ENCODE measurements at regions not wholly inside any gene's neighbourhood (a gene's known extent, or its start where the extent isn't known, plus 50 kb on each side); places are given as distances from the start of the nearest gene placed in this dataset.

DNA sequence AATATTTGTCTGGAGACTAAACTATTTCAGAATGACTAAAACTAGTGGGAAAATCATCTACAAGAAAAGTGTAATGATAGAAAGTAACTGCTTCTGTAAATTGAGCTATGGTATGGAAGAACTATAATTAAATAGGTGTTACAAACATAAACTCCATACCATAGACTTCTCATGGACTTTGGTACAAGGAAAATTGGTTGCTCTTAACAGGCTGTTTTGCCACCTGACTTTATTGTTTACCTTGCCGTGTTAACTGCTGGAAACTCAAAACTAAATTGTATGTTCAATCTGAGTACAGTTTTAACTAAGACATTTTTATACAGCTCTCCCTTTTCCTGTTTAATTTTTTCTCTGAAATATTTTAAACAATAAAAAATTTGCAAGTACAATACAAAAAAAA, 261.8 kb upstream of the POU3F2 start:
- no peak for DNase-seq
- no peaks in the 10 kb centered on the region for H3K9me3 Mint-ChIP-seq
- ChIA-PET POLR2A (no interaction called here), CTCF (no interaction called here)
- H3K36me3 Mint-ChIP-seq (ENCODE audit: low read depth): no peaks in the 10 kb centered on the region
- no peaks in the 10 kb centered on the region for H3K27me3 Mint-ChIP-seq
- H3K4me3 Mint-ChIP-seq: no peak overlapping the region
- no peaks in the 10 kb centered on the region for H3K4me1 Mint-ChIP-seq
- H3K27ac Mint-ChIP-seq: no peak overlapping the region

DNA sequence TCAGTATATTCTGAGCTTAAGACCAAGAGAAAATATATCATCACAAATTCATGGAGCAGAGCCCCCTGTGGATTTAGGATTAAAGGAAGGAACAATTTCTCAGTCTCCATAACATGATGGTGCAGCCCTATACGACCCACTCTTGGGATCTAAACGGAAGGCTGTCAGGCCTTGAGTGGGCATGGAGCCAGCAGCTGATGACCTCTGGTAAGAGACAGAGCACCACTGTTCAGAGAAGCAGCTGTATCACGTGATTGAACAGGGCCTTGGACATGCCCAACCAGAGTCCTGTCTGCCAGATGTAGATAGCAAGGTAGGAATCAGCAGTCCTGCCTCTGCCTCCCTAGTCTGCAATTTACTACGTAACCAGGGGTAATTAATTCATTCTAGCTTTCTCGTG, 259.4 kb upstream of the POU3F2 start:
- DNase-seq: no peak
- Mint-ChIP-seq H3K27ac (no peak overlapping the region), H3K36me3 (ENCODE audit: low read depth) (no peaks in the 10 kb centered on the region), H3K4me3 (no peak overlapping the region), H3K4me1 (no peaks in the 10 kb centered on the region), H3K9me3 (no peaks in the 10 kb centered on the region), H3K27me3 (no peaks in the 10 kb centered on the region)
- CTCF ChIA-PET: no interaction called here
- POLR2A ChIA-PET: no interaction called here

DNA sequence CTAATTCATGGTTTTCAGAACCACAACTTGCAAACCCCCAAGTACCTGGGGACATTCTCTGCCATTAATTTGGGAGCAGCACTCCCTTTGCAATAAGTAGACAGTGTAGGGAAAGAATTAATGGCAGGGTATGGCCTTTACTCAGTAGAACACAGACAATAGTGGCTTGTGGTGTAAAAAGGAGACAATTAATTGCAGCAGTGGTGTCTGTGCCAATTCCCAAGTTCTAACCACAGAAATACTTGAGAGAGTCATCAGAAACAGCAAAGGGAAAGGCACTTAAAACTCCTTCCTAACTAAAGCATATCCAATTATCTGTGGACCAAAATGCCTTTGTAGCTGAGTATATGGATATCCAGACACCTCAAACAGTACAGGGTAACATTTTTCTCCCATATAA, 257.6 kb upstream of the POU3F2 start:
- Mint-ChIP-seq H3K9me3 (no peaks in the 10 kb centered on the region), H3K27me3 (no peaks in the 10 kb centered on the region), H3K4me1 (no peaks in the 10 kb centered on the region), H3K27ac (no peak overlapping the region), H3K4me3 (no peak overlapping the region), H3K36me3 (ENCODE audit: low read depth) (no peaks in the 10 kb centered on the region)
- ChIA-PET POLR2A (no interaction called here), CTCF (no interaction called here)
- DNase-seq: no peak

DNA sequence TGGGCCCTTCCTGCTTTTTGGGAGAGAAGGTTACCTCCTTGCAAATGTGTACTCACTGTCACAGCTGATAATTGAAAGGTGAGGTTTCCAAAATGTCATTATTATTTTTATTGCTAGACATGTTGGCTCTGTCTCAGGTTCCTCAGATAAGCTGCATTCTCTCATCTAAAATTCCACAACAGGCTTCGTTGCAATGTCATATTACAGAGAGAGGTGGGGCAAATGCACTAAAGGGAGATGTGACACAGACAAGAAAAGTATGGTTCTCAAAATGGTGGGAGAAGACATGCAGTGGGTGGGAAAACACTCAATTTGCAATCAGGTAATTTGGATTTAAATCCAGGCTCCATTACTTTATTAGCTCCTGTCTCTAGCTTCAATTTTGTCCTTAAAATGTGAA, 256.4 kb upstream of the POU3F2 start:
- ChIA-PET POLR2A (no interaction called here), CTCF (no interaction called here)
- no peak for DNase-seq
- Mint-ChIP-seq H3K27ac (no peak overlapping the region), H3K36me3 (ENCODE audit: low read depth) (no peaks in the 10 kb centered on the region), H3K4me3 (no peak overlapping the region), H3K27me3 (no peaks in the 10 kb centered on the region), H3K9me3 (no peaks in the 10 kb centered on the region), H3K4me1 (no peaks in the 10 kb centered on the region)

DNA sequence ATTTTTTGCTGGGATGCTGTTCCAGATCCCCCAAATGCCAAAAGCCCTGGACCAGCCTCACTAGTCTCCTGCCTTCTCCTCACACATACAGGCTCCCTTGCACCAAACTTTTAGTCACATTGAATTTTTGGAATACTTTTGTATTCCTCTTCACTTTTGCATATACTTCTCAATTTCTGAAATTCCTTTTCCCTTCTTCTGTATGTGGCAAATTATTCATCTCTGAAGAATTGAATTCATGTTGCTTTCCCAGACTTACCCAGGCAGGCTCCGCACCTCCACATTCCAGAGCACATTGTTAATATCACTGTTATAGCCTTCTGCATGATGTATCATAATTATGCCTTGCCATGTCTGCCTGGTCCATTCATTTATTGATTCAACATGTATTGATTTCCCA, 255.3 kb upstream of the POU3F2 start:
- Mint-ChIP-seq H3K9me3 (no peaks in the 10 kb centered on the region), H3K36me3 (ENCODE audit: low read depth) (no peaks in the 10 kb centered on the region), H3K27ac (no peak overlapping the region), H3K27me3 (no peaks in the 10 kb centered on the region), H3K4me3 (no peak overlapping the region), H3K4me1 (no peaks in the 10 kb centered on the region)
- CTCF ChIA-PET: no interaction called here
- no peak for DNase-seq
- POLR2A ChIA-PET: no interaction called here

DNA sequence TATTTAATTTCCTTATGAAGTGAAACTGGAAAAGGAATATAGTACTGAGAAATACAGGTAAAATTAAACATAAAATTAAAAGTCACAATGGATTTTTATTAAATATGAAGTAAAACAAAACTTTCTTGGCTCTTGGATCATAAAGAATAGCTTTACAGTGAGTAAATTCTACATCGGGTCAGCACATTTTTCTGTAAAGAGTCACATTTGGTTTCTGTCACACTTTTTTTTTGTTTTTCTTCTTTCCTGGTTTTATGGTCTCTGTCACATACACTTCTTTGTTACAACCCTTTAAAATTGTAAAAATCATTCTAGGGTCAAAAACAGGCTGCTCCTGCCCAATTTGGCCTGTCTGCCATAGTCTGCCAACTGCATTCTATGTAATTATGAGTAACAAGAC, 254.4 kb upstream of the POU3F2 start:
- no peak overlapping the region for H3K4me3 Mint-ChIP-seq
- H3K9me3 Mint-ChIP-seq: no peaks in the 10 kb centered on the region
- no peaks in the 10 kb centered on the region for H3K36me3 Mint-ChIP-seq (ENCODE audit: low read depth)
- no peaks in the 10 kb centered on the region for H3K4me1 Mint-ChIP-seq
- ChIA-PET CTCF (no interaction called here), POLR2A (no interaction called here)
- H3K27ac Mint-ChIP-seq: no peak overlapping the region
- H3K27me3 Mint-ChIP-seq: no peaks in the 10 kb centered on the region
- no peak for DNase-seq

DNA sequence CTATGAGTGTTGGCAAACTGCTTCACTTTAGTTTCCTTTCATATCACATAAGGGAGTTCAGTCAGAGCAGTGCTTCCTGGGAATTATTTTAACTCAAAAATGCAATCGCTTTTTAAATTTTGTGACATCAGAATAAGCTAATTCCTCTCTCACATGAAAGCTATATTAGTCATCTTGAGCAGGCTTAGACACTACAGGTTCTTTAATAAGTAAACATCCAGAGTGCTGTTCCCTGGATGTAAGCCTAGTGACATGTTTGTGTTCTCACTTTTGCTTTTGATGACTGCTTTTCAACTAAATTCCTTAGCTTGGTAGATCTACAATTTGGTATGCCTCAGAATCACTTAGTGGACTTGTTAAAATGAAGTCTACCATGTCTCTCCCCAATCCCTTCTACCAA, 252.7 kb upstream of the POU3F2 start:
- H3K4me1 Mint-ChIP-seq: no peaks in the 10 kb centered on the region
- no peaks in the 10 kb centered on the region for H3K27me3 Mint-ChIP-seq
- H3K4me3 Mint-ChIP-seq: no peak overlapping the region
- H3K36me3 Mint-ChIP-seq (ENCODE audit: low read depth): no peaks in the 10 kb centered on the region
- H3K9me3 Mint-ChIP-seq: no peaks in the 10 kb centered on the region
- POLR2A ChIA-PET: no interaction called here
- no peak overlapping the region for H3K27ac Mint-ChIP-seq
- CTCF ChIA-PET: no interaction called here
- DNase-seq: no peak

DNA sequence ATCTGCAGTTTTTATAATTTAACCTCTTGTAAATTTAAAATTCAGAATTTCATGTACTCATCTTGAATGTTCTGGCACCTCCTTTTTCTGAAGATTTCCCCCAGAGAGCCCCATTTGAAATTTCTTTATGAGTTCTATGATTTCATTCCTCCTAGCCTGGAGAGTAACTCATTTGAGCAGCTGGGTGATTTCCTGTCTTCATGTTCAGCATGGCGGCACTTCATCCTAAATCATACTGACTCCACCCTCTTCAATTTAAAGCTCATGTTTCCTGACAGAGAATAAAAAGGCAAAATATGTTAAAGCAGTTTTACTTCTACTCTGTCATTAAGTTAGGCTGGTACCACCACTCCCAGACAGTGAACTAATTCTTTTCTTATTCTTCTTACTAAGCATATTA, 250.9 kb upstream of the POU3F2 start:
- no peaks in the 10 kb centered on the region for H3K4me1 Mint-ChIP-seq
- H3K27ac Mint-ChIP-seq: no peak overlapping the region
- DNase-seq: no peak
- H3K9me3 Mint-ChIP-seq: no peaks in the 10 kb centered on the region
- ChIA-PET CTCF (no interaction called here), POLR2A (no interaction called here)
- H3K4me3 Mint-ChIP-seq: no peak overlapping the region
- H3K27me3 Mint-ChIP-seq: no peaks in the 10 kb centered on the region
- no peaks in the 10 kb centered on the region for H3K36me3 Mint-ChIP-seq (ENCODE audit: low read depth)

DNA sequence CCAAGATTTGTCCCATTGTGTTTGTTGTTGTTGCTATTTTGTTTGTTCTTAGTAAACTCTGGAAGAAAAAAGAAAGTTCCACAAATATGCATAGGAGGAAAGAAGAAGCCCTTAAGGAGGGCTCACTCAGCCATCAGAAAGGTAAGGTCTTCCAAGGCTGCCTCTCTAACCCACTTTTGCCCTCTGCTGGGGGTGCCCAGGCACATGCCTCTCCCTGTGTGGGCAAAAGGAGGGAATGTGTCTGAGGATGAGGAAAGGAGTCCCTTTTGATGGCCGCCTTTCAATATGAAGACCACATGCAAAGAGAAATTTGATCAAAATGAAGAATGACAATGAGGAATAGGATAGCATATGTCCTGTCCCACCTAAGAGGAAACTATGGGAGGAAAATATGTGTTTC, 248.2 kb upstream of the POU3F2 start:
- no peaks in the 10 kb centered on the region for H3K9me3 Mint-ChIP-seq
- no peak for DNase-seq
- H3K27ac Mint-ChIP-seq: no peak overlapping the region
- POLR2A ChIA-PET: no interaction called here
- CTCF ChIA-PET: no interaction called here
- H3K27me3 Mint-ChIP-seq: no peaks in the 10 kb centered on the region
- no peaks in the 10 kb centered on the region for H3K36me3 Mint-ChIP-seq (ENCODE audit: low read depth)
- H3K4me1 Mint-ChIP-seq: no peaks in the 10 kb centered on the region
- H3K4me3 Mint-ChIP-seq: no peak overlapping the region

DNA sequence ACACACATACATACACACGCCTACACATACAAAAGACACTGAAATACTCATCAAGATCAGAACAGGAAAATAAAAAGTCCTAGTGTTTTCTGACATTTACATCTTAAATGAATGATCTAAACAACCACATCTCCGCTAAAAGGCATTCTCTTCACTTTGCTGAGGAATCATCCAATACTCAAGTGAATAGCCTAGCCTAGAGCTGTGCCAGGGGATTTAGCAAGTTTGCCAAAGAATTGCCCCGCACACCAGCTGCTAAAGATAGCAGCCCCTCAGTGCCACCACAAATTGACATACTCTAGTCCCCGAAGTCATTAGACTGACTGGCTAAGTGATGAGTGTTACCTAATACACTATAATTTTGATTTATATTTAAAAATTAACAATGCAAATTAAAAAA, 246.8 kb upstream of the POU3F2 start:
- POLR2A ChIA-PET: no interaction called here
- Mint-ChIP-seq H3K36me3 (ENCODE audit: low read depth) (no peaks in the 10 kb centered on the region), H3K27me3 (no peaks in the 10 kb centered on the region), H3K9me3 (no peaks in the 10 kb centered on the region), H3K4me1 (no peaks in the 10 kb centered on the region), H3K27ac (no peak overlapping the region), H3K4me3 (no peak overlapping the region)
- CTCF ChIA-PET: no interaction called here
- no peak for DNase-seq

DNA sequence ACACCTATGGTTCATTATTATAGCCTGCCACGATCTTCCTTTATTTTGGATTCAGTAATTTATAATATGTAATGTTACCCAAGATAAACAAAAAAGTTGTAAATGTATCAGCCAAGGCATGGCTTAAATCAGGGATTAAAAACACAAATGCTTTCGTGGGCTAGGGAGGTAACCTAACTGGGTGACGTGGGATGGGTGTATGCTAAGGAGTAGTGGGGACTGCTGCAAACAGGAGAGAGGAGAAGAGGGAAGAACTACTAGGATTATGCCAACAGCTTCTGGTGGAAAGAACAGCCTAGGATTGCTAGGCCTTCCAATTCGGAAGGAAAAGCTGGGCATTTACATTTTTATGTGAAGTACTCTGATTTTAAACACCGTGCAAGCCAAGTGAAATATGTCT, 244.8 kb upstream of the POU3F2 start:
- Mint-ChIP-seq H3K4me1 (no peaks in the 10 kb centered on the region), H3K9me3 (no peaks in the 10 kb centered on the region), H3K4me3 (no peak overlapping the region), H3K36me3 (ENCODE audit: low read depth) (no peaks in the 10 kb centered on the region), H3K27me3 (no peaks in the 10 kb centered on the region), H3K27ac (no peak overlapping the region)
- ChIA-PET POLR2A (no interaction called here), CTCF (no interaction called here)
- DNase-seq: no peak

DNA sequence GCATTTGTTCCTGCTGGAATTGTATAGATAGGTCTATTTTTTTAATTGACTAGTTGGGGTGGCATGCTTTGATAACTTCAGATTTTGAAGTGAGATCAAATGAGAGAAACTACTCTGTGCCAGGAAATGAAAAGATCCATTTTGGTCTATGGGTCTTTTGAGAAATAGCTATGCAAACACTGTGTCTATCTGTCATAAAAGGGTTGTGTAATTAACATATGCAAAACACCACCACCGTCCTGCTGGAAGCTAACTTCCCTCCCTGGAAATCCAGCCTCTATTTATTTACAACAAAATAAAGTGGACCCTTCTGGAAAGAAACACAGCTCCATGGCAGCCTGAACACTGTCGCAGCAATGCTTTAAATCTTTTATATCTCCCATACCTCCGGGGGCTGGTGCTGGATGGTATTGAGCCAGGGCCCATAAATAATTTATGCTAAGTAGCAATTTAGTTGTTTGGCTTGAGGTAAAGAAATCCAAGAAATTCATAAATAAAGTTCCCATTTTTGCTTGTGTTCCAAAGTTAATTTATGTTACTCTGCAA, 244.2 kb upstream of the POU3F2 start:
- CTCF ChIA-PET: no interaction called here
- Mint-ChIP-seq H3K36me3 (ENCODE audit: low read depth) (no peaks in the 10 kb centered on the region), H3K9me3 (no peaks in the 10 kb centered on the region), H3K4me1 (no peaks in the 10 kb centered on the region), H3K27ac (no peak overlapping the region), H3K4me3 (no peak overlapping the region), H3K27me3 (no peaks in the 10 kb centered on the region)
- no peak for DNase-seq
- POLR2A ChIA-PET: no interaction called here

DNA sequence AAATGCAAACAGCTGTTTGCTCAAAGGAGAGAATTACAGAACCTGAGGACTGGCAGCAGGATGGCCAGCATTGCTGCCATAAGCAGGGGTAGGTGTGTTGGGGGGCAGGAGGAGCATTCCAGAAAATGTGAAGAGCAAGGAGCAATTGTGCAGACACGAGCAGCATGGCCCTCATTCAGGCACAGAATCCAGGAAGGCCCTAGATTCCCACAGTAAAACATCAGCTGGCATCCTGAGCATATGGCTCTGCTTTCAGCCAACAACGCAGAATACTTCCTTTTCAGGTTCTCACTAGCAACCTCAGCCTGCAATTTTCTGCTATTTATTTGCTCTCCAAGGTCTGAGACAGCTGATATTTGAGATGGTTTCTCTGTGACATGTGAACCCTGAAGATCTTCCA, 243.4 kb upstream of the POU3F2 start:
- no peak overlapping the region for H3K4me3 Mint-ChIP-seq
- H3K27ac Mint-ChIP-seq: no peak overlapping the region
- H3K27me3 Mint-ChIP-seq: no peaks in the 10 kb centered on the region
- ChIA-PET CTCF (no interaction called here), POLR2A (no interaction called here)
- no peaks in the 10 kb centered on the region for H3K9me3 Mint-ChIP-seq
- no peak for DNase-seq
- H3K36me3 Mint-ChIP-seq (ENCODE audit: low read depth): no peaks in the 10 kb centered on the region
- H3K4me1 Mint-ChIP-seq: no peaks in the 10 kb centered on the region

DNA sequence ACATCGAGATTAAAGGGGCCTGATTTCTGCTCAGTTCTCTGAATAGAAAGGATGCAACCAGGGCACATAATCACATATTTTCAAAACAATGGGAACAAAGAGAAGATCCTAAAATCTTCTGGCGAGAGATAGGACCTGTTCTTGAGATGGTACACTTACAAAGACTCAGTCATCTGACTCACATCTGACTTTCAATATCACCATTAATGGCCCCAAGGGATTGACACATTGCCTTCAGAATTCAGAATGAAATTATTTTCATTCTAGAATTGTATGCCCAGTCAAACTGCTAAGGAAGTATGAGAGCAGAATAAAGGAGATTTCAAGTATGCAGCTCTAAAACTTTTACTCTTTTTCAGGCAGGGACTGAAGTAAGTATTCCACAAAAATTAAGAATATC, 240.7 kb upstream of the POU3F2 start:
- Mint-ChIP-seq H3K9me3 (no peaks in the 10 kb centered on the region), H3K36me3 (ENCODE audit: low read depth) (no peaks in the 10 kb centered on the region), H3K4me1 (no peaks in the 10 kb centered on the region), H3K27ac (no peak overlapping the region), H3K27me3 (no peaks in the 10 kb centered on the region), H3K4me3 (no peak overlapping the region)
- POLR2A ChIA-PET: no interaction called here
- CTCF ChIA-PET: no interaction called here
- no peak for DNase-seq

DNA sequence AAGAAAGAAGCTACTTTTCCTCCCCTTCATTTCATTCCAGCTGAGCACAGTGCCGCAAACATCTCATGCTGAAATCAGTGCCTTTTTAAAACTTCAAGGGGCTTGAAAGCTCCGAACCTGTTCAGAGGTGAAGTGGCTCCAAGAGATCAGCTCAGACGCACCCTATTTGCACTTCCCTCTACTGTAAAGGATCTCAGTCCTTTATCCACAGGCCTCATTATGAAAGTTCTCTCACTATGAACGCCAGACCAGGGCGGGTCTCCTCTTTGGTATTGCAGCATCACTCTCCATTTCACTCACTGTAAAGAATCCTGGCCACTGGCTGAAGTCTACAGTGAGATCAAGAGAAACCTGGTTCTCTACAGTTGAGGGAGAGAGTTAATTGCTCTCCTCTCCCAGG, 232.7 kb upstream of the POU3F2 start:
- ChIA-PET CTCF (no interaction called here), POLR2A (no interaction called here)
- no peak for DNase-seq
- H3K4me1 Mint-ChIP-seq: no peaks in the 10 kb centered on the region
- H3K36me3 Mint-ChIP-seq (ENCODE audit: low read depth): no peaks in the 10 kb centered on the region
- H3K27ac Mint-ChIP-seq: no peak overlapping the region
- no peak overlapping the region for H3K4me3 Mint-ChIP-seq
- H3K9me3 Mint-ChIP-seq: no peaks in the 10 kb centered on the region
- no peaks in the 10 kb centered on the region for H3K27me3 Mint-ChIP-seq

All from activated CD4-positive, alpha-beta T cell treated with anti-CD3 and anti-CD28 coated beads, Interleukin-2, amount 10 ng/mL, durations not matched to agents 7 days and 5 days (primary cell).